ENCODE measurements at regions not wholly inside any gene's neighbourhood (a gene's known extent, or its start where the extent isn't known, plus 50 kb on each side); places are given as distances from the start of the nearest gene placed in this dataset.
"Not testable (repeated sequence)": the region's sequence is repeated elsewhere in the genome, so short reads cannot be mapped to it uniquely, and the experiment has no call there.

DNA sequence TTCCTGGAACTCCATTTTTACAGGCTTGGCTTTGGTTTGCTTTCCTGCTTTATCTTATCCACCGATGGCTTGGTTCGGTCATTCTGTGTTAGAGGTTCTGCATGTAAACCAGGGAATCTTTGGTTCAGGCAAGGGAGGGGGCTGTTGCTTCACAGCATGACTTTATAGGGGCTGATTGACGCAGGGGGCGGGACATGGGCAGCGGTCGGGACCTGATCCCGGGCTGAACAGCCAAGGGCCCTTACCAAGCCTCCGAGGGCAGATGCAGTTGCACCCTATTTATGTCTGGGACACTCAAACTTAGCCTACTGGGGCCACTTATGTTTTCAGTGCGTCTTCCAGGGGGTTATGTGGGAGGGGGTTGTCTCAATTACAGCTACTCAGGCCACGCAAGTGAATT is 312.4 kb downstream of the ZNF536 start:
- DNase-seq (ENCODE audit: low read depth, low spot score), result no peak

DNA sequence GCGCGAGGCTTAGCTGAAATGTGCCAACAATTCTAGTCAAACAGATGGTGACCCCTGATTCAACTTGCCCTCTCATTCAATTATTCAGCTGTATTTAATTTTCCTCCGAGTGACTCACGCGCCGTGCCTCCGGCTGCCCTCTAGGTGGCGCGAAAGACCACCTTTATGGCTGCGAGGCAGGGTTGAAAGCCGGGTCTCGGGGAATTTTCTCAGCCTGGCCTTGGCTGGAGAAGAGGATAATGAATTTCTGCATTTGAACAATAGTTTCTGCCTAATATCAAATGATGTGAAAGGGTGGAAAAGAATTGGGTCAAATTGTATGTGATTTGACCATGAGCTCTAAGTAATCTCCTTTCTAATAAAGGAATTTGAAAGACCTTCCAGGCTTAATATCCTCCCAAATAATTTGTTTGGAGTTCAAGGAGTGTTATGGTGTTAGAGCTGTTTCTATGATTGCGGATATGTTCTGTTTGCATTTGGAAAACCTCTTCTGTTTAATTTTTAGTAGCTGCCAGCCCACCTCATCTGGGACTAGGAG is 310.9 kb downstream of the ZNF536 start:
- DNase-seq (ENCODE audit: low read depth, low spot score), result peak; percentile 12

DNA sequence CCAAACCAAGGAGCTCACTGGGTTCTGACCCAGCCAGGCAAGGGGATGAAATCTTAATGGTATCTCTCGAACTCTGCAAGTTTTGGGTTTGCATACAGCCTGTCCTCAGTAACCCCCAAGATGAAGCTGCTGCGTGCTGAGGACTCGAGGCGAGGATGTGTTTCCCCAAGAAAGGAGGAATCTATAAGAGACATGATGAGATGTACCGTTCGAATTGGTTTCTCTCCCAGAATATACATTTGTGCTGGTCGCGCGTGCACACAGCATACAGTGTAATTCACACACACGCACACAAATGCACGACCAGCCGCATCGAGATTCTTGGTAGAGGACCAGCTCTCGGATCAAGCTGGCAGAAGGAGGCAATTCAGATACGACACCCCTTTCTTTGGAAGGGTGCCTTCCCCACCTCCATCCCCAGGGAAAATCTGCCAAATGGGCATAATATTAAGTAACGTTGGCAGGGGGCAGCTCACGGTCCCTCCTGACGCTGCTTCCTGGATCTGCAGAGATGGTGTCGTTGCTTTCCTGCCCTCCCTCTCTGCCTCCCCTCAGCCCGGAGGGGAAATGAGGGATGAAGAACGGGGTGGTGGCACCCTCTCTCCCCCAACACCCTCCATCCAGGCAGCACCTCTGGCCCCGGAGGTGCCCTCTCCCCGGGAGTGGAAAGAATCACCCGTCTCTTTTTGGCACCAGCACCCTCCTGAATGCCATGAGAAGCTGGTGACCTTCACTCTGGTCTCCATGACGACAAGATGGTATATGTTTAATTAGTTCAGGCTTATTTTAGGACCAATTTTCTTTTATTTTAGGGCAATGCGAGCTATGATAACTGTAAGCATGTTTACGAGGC is 310.2 kb downstream of the ZNF536 start:
- DNase-seq (ENCODE audit: low read depth, low spot score), result no peak

DNA sequence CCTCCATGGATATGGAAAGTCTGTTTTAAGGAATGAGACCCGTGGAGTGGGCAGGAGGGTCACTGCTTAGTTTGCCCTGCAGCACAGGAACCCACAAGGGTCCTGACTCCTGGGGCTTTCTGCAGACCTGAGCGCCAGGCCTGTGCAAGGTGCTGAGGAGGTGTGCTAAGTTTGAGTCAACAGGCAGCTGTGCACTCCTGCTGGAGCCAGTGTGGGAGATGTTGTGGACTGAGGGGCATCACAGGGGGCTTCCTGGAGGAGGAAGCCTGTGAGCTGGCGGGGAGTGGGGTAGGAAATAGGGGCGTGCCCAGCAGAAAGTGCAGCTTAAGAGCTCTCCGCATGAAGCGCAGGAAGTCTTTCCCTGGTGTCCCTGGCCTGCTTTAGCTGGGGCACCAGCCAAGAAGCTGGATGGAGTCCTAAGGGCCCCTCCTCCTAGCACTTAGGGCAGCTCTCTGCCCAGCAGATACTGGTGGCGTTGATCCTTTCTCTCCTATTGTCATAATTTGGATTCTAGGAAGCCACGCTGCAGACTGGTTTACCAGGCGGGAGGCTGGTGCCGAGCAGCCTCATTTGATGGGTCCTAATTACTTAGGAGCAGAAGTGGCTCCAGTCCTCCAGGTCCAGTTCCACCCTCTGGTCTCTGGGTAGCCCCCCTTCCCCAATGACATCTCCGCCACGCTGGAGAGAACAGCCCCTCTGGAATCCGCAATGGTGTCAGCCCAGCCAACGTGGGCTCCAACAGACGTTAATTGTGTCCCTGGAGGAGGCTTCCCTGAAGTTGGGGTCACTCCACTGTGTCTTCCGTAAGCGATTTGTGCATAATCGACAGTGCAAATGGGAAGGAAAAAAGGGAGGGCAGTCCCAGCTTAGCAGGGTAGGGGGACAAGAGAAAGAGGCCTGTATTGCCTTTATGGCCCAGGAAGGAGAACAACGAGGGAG is 309.2 kb downstream of the ZNF536 start:
- no peak for DNase-seq (ENCODE audit: low read depth, low spot score)

DNA sequence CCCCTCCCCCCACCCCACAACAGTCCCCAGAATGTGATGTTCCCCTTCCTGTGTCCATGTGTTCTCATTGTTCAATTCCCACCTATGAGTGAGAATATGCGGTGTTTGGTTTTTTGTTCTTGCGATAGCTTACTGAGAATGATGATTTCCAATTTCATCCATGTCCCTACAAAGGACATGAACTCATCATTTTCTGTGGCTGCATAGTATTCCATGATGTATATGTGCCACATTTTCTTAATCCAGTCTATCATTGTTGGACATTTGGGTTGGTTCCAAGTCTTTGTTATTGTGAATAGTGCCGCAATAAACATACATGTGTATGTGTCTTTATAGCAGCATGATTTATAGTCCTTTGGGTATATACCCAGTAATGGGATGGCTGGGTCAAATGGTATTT is 308.2 kb downstream of the ZNF536 start:
- DNase-seq (ENCODE audit: low read depth, low spot score), result not testable (repeated sequence)

DNA sequence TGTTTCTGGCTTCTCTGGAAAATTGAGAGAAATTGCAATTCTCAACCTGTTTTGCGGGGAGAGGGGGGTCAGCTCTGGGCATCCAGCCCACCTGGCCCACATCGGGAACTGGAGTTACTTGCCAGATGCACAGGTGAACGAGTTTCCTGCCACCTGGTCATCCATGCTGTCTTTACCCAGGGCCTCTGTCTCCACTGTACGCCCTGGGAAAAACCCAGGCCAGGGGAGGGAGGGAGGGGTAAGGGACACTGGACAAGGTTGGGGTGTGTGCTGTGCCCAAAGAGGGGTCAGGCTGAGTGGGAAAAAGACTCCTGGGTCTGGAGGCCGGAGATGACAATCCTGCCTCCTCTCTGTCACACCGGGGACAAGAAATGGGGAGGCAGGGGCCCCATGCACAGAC is 307.6 kb downstream of the ZNF536 start:
- DNase-seq (ENCODE audit: low read depth, low spot score), result no peak

DNA sequence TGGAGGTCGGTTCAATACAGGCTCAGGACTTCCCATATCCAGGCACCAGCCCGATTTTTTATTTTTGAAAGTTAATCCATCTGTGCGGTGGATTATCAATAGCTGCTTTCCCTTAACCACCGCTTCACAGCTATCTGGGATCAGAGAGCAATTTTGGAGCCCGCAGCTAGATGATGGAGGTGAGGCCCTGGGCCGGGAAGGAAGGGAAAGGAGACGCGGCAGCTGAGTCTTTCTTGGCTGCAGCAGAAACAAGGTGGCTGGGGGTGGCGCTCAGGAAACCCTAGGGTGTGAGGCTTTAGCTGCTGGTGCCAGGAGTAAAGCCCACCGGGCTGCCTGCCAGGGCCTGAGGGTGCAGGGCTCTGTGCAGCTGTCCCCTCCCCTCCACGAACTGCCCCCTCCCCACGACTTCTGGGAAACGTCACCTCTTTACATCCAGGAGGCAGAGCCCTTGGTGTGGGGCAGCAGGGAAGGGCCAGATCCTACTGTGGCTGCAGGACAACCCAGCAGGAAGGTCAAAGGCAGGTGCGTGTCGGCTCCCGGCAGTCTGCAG is 307.0 kb downstream of the ZNF536 start:
- DNase-seq (ENCODE audit: low read depth, low spot score), result no peak

DNA sequence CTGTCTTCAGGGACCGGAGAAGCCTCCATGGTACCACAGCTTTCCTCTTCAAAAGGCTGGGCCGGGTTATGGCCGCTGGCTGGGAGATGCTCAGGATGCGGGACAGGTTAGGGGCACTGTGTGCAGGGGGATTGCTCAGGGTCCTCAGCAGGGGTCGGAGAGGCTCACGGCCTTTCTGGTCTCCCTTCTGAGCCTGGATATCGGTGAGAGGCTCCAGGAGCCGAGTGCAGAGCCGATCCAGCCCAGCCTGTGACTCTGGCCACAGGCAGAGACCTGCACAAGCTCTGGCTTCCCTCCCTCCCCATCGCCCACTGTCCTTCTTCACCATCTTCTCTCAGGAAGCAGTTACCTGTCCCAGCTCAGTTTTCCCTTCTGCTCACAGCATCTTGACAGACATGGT is 306.0 kb downstream of the ZNF536 start:
- DNase-seq (ENCODE audit: low read depth, low spot score), result no peak

DNA sequence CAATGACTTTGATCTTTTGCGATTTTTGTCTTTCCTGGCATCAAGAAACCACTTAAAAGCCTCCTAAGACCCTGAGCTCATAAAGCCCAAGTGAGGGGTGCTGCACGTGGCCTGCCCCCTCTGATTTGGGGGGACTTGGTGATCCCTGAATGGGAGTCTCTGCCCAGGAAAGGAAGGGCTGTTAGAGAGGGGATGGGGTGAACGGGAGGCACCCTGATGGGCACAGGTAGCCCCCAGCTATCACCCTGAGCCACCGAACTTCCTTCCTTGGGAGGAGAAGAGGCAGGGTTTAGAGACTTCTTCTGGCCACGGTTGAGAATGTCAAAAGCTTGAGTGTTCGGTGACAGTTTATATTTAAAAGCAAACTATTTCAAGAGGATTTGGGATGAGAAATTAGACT is 305.5 kb downstream of the ZNF536 start:
- no peak for DNase-seq (ENCODE audit: low read depth, low spot score)

DNA sequence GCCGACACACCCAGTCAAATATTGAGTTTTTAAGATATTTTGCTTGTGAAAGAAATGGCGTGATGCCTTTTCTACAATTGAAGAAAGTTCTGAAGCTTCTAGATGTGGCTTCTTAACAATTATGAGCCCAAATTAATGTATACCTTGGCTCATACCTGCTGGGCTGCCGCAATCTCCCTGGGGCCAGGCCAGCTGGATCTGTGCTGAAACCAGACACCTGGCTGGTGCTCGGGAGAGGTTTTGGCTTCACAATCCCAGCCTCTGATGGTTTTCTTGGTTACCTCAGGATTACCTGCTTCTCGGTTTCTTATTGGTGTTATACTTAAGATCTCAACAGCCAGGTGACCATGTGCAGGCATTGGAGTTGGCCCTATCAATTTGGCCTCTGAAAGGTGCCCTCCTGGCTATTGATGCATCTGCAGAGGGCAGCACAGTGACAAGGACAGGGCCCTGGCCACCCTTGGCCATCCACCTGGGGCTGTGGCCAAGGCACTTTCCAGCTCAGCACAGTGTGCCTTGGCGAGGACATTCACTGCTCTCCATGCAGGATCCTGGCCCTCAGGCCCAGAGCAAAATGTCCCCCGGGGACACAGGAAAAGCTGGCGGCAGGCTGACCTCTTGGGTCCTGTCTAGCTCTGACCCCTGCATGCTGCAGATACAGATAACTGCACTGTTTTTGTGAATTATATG is 305.0 kb downstream of the ZNF536 start:
- no peak for DNase-seq (ENCODE audit: low read depth, low spot score)

DNA sequence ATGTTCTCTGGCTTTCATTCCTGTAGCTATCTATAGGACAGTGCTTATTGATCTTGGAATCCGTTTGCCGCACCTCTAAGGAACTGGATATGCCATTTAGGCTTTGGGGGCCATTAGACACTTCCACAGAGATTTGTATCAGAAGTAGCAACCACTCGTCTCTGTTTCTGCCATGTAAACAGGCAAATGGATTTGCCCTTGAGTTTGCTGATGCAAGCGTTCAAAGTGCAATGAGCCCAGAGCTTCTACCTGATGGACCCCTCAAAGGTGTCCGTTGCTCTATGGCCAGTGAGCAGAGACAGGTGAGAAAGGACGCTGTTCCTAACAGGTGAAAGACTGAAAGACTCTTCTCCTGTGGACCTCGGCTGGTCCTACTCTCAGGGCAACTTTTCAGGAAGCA is 302.9 kb downstream of the ZNF536 start:
- DNase-seq (ENCODE audit: low read depth, low spot score), result no peak

DNA sequence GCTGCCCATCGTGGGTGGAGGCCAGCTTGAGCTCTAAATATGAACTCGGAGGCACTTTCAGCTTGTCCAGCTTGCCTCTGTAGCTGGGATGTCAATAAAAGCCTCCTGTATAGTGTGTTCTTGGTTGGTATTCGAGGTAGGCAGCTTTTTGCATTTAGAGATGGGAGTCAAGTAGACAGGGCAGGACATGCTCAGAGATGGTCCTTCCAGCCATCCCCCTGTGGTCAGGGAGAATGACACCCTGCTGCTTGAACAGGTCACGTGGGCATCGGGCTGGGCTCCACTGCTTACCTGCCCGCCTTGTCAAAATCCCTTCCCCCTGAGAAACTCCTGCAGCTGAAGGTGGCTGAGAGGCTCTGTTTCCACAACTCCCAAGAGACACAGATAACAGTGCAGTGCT is 302.5 kb downstream of the ZNF536 start:
- no peak for DNase-seq (ENCODE audit: low read depth, low spot score)

DNA sequence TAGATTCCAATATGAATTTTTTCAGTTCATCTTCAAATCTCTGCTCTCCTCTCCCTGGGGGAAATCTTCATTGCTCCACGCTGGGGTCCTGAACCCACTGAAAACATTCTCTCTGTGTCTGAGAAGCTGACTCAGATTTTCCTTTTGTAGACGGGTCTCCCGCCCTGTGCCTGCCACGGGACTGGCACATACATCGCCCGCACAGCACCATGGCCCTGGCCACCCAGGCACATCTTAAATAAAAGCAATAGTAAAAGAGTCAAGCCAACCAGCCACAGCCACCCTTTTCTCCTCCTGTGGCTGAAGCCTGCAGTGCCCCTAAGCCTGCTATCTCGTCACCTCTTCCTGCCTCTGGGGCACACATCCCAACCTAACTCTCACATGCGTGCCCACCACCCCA is 301.2 kb downstream of the ZNF536 start:
- no peak for DNase-seq (ENCODE audit: low read depth, low spot score)

DNA sequence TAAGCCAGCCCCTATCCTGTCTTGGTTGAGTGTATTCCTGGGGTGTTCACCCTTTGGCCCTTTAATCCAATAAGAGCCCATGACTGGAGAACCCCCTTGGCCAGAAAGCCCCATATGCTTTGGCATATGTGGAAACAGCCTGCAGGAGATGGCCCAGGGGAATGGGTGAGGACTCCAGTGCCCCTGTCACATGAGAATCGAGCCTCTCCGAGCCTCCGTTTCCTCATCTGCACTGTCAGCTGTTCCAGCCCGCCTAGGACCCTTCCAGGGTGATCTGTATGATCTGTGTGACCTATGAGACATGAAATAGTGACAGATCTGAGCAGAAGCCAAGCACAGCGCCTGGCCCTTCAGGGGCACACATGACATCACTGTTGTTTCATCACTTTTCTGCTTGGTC is 300.7 kb downstream of the ZNF536 start:
- DNase-seq (ENCODE audit: low read depth, low spot score), result no peak

DNA sequence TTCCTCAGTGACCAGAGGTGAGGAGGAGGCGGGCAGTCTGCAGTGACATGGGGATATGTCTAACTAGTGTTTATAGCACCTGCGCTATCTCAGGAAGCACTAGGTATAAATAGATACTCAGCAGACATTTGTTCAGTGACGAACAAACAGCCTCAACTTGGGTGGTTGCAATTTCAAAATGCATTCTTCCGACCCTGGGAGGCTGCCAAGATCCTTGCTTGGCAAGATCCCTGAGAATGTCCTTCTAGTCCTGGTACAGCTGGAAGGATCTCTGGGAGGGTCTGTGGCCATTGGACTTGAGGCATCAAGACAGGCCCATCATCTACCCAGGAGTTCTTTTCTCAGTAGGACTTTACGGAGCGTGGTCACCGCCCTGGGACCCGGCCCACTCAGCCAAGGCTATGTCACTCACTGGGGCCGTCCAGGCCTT is 299.5 kb downstream of the ZNF536 start:
- no peak for DNase-seq (ENCODE audit: low read depth, low spot score)

DNA sequence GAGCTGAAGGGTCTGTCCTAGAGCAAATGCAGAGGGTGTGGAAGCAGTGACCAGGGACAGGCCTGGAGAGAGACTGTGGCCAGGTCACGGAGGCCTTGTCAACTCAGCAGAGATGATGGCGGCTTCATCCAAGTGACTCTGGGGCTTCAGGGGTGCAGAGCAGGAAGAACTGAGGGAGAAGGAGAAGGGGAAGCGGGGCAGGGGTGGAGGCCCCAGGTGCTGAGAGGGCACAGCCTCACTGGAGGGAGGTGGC is 299.1 kb downstream of the ZNF536 start:
- no peak for DNase-seq (ENCODE audit: low read depth, low spot score)

DNA sequence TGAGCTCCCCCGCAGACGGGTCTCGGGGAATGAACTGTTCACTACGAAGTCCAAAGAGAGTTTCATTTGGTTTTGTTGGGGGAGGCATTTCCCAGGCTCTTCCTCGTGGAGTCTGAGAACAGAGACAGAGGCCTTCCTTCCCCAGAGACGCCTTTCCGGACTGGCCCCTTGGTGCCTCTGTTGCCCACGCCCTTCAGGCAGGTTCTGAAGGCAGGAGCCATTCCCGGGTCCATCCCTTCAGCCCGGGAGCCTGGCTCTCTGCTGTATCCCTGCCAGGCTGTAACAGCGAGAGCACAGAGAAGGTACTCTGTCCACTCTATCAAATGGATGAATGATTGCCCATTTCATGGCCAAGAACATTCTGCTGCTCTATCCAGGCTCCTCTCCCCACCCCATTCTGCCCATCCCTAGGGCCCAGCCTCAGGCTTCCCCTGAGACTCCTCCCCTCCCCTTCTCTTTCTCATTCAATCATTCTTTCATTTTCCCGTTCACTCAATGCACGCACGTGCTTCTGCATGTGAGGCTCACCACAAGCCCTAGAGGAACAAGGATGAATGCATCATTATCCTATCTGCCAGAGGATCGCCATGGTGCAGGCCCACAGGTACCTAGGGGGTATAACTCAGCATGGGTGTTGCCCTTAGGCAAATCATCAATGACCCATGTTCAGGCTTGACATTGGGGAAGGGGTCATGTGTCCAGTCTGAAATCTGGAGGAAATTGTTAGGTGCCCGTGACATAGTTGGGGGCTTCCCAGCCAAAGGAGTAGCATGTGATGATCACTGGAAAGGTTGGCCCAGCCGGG is 298.6 kb downstream of the ZNF536 start:
- no peak for DNase-seq (ENCODE audit: low read depth, low spot score)

DNA sequence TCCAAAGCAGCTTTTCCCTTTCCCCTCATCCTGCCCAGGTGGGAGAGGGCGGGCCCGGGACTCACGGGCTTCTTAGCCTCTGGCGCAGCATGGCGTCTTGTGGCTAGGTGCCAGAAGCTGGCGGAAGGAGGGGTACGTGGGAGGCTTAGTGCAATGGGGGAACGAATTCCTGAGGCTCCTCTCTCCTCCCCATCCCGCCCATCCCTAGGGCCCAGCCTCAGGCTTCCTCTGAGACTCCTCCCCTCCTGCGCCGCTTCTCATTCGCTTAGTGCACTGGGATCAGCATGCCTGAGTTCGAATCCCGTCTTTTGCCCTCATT is 297.8 kb downstream of the ZNF536 start:
- DNase-seq (ENCODE audit: low read depth, low spot score), result no peak

DNA sequence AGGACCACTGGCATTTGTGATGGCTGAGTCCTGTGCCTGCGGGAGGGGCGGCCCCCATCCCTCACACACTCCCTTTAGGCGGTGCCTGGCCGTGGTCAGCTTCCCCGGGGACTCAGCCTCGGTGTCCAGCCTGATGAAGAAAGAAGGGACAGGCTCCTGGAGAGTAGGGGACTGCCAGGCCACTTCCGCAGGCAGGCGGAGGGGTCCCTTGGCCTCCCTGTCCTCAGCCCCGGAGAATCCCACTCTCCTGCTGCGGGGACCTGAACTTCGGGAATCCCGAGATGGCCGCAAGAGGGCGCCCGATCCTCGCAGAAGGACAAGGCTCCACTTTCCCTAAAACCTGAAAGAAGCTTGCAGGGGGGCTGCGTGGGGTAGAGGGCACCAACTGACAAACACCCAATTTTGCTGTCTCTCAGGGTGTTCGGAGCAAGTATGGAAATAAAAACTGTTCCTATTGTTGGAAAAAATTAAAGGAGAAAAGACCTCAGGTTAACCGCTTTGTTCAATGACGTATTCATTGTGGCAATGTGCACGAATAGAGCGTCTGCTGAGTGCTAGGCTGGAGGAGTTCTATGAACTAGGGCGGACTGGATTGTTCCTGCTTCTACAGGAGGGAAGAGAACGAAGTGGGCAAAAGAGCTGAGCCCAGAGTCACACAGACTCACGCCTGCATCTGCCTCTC is 297.3 kb downstream of the ZNF536 start:
- no peak for DNase-seq (ENCODE audit: low read depth, low spot score)

DNA sequence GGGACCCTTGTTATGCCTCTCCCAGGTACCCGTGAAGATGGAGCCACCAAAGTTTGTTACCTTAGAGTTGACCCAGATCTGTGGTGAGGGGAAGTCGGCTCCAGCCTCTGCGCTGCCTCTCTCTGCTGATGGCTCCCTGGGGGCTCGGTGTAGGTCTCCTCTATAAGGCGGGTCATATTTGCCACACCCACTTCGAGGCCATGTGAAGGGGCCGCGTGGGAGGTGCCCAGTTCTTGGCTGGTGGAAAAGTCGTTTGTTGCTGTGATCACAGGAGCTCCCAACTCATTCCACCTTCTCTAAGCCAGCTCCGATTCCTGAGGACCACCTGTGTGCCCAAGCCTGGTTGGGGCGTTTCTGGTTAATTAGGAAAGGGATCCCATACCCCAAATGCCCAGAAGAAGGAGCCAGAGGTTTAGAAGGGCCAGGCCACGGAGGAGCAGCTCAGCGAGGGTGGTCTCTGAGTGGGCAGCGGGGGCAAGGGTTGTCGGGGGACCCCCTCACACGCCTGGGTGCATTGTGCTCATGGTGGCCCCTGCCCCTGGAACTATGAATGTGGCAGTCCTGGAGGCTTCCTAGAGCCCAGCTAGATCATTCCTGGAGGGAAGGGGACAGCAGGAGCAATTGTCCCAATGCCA is 296.5 kb downstream of the ZNF536 start:
- no peak for DNase-seq (ENCODE audit: low read depth, low spot score)

All from activated naive CD8-positive, alpha-beta T cell treated with anti-CD3 and anti-CD28 coated beads, Interleukin-2, amount 50 U/mL, for 16 hours (primary cell).